ENCODE measurements at regions not wholly inside any gene's neighbourhood (a gene's known extent, or its start where the extent isn't known, plus 50 kb on each side); places are given as distances from the start of the nearest gene placed in this dataset.

GRCh38 chr6:168915855-168916254 lies 337.8 kb downstream of the THBS2 start:
- Histone ChIP-seq H3K14ac (replicated peaks; ENCODE audit: low read depth, low read length) (no peak overlapping the region), H3K4me3 (ENCODE audit: insufficient read depth, low read depth, low read length) (no peak overlapping the region), H3K9me3 (ENCODE audit: control insufficient read depth, insufficient read depth, low read length) (no peaks in the 10 kb centered on the region), H3K23ac (ENCODE audit: low read depth, low read length) (no peak overlapping the region), H3K27ac (ENCODE audit: insufficient read depth, low read length) (no peak overlapping the region), H2BK15ac (ENCODE audit: low read depth, low read length) (no peak overlapping the region), H4K20me1 (ENCODE audit: insufficient read depth, low read length) (no peaks in the 10 kb centered on the region), H2AK5ac (ENCODE audit: low read depth, low read length) (no peak overlapping the region), H3K4ac (ENCODE audit: low read depth, low read length) (no peak overlapping the region), H3K36me3 (ENCODE audit: control insufficient read depth, insufficient read depth, low read length) (no peaks in the 10 kb centered on the region), H2AFZ (replicated peaks; ENCODE audit: low read length, poor library complexity) (no peak overlapping the region), H3K56ac (ENCODE audit: extremely low read depth, insufficient read depth, low read length) (no peak overlapping the region), H2AK9ac (replicated peaks; ENCODE audit: low read depth, low read length, poor library complexity) (no peak overlapping the region), H3K4me2 (ENCODE audit: low read depth, low read length) (no peak overlapping the region), H2BK120ac (ENCODE audit: low read depth, low read length) (no peak overlapping the region), H3K18ac (ENCODE audit: low read depth, low read length) (no peak overlapping the region), H3K9me1 (ENCODE audit: insufficient read depth, low read length) (no peaks in the 10 kb centered on the region), H3K9ac (ENCODE audit: low read depth, low read length) (no peak overlapping the region), H3K27me3 (ENCODE audit: control insufficient read depth, insufficient read depth, low read length) (no peaks in the 10 kb centered on the region), H4K8ac (ENCODE audit: low read depth in 2 of 2, low read length in 2 of 2) (no peak overlapping the region), H3K4me1 (ENCODE audit: control insufficient read depth, insufficient read depth, low read length) (peaks cover 3% of the 10 kb centered on the region; the same call in 1 of the 2 replicates), H2BK5ac (ENCODE audit: low read depth, low read length, poor library complexity, severe bottlenecking) (no peak overlapping the region), H3K79me1 (ENCODE audit: low read depth in 1 of 2, low read length in 2 of 2) (no peaks in the 10 kb centered on the region), H2BK20ac (ENCODE audit: low read depth, low read length) (no peak overlapping the region), H4K5ac (ENCODE audit: low read depth, low read length) (no peak overlapping the region), H4K91ac (ENCODE audit: insufficient read depth, low read depth, low read length) (no peak overlapping the region)
- ATAC-seq (ENCODE audit: low read depth) (no peak), DNase-seq (no peak)
- ChIA-PET POLR2A (ENCODE audit: unreplicated experiment) (no interaction called here), CTCF (interaction anchor here (0.9 kb wide), 1 partner anchor 11 kb away, joined by 5 read pairs; no protein-coding TSS in a partner anchor)
- intact Hi-C loops (cut with micrococcal nuclease): no loop called here
- in situ Hi-C loops (cut with MboI; ENCODE audit: low sequenced_read_pairs): no loop called here
- TF ChIP-seq, protein P1, sequence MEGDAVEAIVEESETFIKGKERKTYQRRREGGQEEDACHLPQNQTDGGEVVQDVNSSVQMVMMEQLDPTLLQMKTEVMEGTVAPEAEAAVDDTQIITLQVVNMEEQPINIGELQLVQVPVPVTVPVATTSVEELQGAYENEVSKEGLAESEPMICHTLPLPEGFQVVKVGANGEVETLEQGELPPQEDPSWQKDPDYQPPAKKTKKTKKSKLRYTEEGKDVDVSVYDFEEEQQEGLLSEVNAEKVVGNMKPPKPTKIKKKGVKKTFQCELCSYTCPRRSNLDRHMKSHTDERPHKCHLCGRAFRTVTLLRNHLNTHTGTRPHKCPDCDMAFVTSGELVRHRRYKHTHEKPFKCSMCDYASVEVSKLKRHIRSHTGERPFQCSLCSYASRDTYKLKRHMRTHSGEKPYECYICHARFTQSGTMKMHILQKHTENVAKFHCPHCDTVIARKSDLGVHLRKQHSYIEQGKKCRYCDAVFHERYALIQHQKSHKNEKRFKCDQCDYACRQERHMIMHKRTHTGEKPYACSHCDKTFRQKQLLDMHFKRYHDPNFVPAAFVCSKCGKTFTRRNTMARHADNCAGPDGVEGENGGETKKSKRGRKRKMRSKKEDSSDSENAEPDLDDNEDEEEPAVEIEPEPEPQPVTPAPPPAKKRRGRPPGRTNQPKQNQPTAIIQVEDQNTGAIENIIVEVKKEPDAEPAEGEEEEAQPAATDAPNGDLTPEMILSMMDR (conservative IDR thresholded peaks at IDR 0.05; ENCODE audit: low read depth, low read length): no peak
- BruUV-seq (replicated peaks): no TSS peak
- dilution Hi-C loops (cut with HindIII; ENCODE audit: low sequenced_read_pairs, unreplicated experiment): no loop called here
- WGBS, 2 experiments (ENCODE audit: extremely low coverage in 2 of 2, insufficient read length in 1 of 2): no CpG with 5 or more reads among the region's 4 CpGs
